Upper lobe of left lung (tissue), 6 donors: ENCODE measurements at regions not wholly inside any gene's neighbourhood (a gene's known extent, or its start where the extent isn't known, plus 50 kb on each side); places are given as distances from the start of the nearest gene placed in this dataset.
A peak's percentile ranks its signal among the peaks of the same experiment; 100 is the strongest.

ENCODE experiments used
- ATAC-seq, 2 donors: fragments of 200-7000 bp; cut with Tn5 transposase; one replicate each; pipeline ENCODE4 v1.9.1; 2022; ENCODE audit warnings: mild to moderate bottlenecking in 2 of 2, moderate library complexity in 2 of 2; ENCODE audit not compliant: low FRiP score in 2 of 2
- DNase-seq, 2 donors: peaks; one replicate each; pipeline ENCODE4 v3.0.0-alpha.2; 2019 to 2020
- H3K27ac ChIP-seq, 4 donors: fragments of 200-600 bp; sonication (generic); one replicate each; pipeline ENCODE4 v1.5.1; 2016 to 2019
- H3K27me3 ChIP-seq, 4 donors: fragments of 200-600 bp; sonication (generic); one replicate each; pipeline ENCODE4 v1.5.1; 2017 to 2019
- H3K36me3 ChIP-seq, 4 donors: fragments of 200-600 bp; sonication (generic); one replicate each; pipeline ENCODE4 v1.5.1; 2016 to 2019
- H3K4me1 ChIP-seq, 4 donors: fragments of 200-600 bp; sonication (generic); one replicate each; pipeline ENCODE4 v1.5.1; 2018 to 2019
- H3K4me3 ChIP-seq, 4 donors: fragments of 200-600 bp; sonication (generic); one replicate each; pipeline ENCODE4 v1.5.1; 2017 to 2019; ENCODE audit warnings: mild to moderate bottlenecking in 2 of 4, moderate library complexity in 1 of 4
- H3K9me3 ChIP-seq, 4 donors: fragments of 200-600 bp; sonication (generic); one replicate each; pipeline ENCODE4 v1.5.1; 2018 to 2019
- CTCF ChIP-seq, 6 experiments: fragments of 450-650 bp in 4 of 6; fragments of 200-600 bp in 2 of 6; sonication (generic) in 2 of 6; IDR thresholded peaks; one replicate each; pipeline ENCODE4 v1.5.1; 2016 to 2019; ENCODE audit warnings: antibody characterized with exemption in 6 of 6
- EP300 ChIP-seq, 4 donors: sonication (generic); formaldehyde crosslinking; IDR thresholded peaks; one replicate each; pipeline ENCODE4 v1.5.1; 2017; ENCODE audit warnings: antibody characterized with exemption in 4 of 4, control low read depth in 2 of 4
- POLR2A ChIP-seq, 4 donors: fragments of 450-650 bp; IDR thresholded peaks; one replicate each; pipeline ENCODE4 v1.5.1; 2016 to 2017; ENCODE audit warnings: antibody characterized with exemption in 4 of 4, mild to moderate bottlenecking in 2 of 4
- POLR2AphosphoS5 ChIP-seq, 2 donors: sonication (generic); formaldehyde crosslinking; IDR thresholded peaks; one replicate each; pipeline ENCODE4 v1.5.1; 2017; ENCODE audit warnings: antibody characterized with exemption in 2 of 2
- WGBS, 2 donors: methylation state at CpG; one replicate each; pipeline ENCODE4 v1.1.5; 2017 to 2018; 5-methylcytosine and 5-hydroxymethylcytosine counted together
- donor health status: DM: no; HTN: no; CAD: no; lungs with moderate emphysema.
- donor health status: DM: no; HTN: yes; CAD: no; lungs with severe emphysema.

- H3K27me3 ChIP-seq = no peaks in the 10 kb centered on the region
- ATAC-seq (no peak), DNase-seq (no peak)
- H3K4me3 ChIP-seq = no peak overlapping the region
- H3K36me3 ChIP-seq = no peaks in the 10 kb centered on the region
- TF ChIP-seq POLR2A (IDR thresholded peaks at IDR 0.05) = no peak
- no peak for TF ChIP-seq POLR2AphosphoS5 (IDR thresholded peaks at IDR 0.05)
- TF ChIP-seq CTCF (IDR thresholded peaks at IDR 0.05) = no peak
- TF ChIP-seq EP300 (IDR thresholded peaks at IDR 0.05) = no peak
- WGBS, 2 donors = 90% methylated on average over 4 of the region's 4 CpGs
- H3K27ac ChIP-seq = no peak overlapping the region
- H3K9me3 ChIP-seq = no peaks in the 10 kb centered on the region
- H3K4me1 ChIP-seq = peaks cover 0 to 8% (median 3%) of the 10 kb centered on the region in 4 donors
Observed at GRCh38 chr15:96176831-96177230, 153.7 kb upstream of the NR2F2 start.

- H3K36me3 ChIP-seq = no peaks in the 10 kb centered on the region
- DNase-seq = no peak
- TF ChIP-seq EP300 (IDR thresholded peaks at IDR 0.05) = no peak
- no peak for TF ChIP-seq POLR2AphosphoS5 (IDR thresholded peaks at IDR 0.05)
- TF ChIP-seq POLR2A (IDR thresholded peaks at IDR 0.05) = no peak
- no peak for TF ChIP-seq CTCF (IDR thresholded peaks at IDR 0.05)
- no peak for ATAC-seq
- no peak overlapping the region for H3K4me3 ChIP-seq
- no peaks in the 10 kb centered on the region for H3K27me3 ChIP-seq
- 90 to 97% methylated on average over 1 of the region's 1 CpG for WGBS, 2 donors
- no peaks in the 10 kb centered on the region for H3K9me3 ChIP-seq
- peaks cover 0 to 7% (median 3%) of the 10 kb centered on the region in 4 donors for H3K4me1 ChIP-seq
- no peak overlapping the region for H3K27ac ChIP-seq
Observed at GRCh38 chr15:96177279-96177678, 153.2 kb upstream of the NR2F2 start.

GRCh38 chr15:96180087-96180748 is 150.3 kb upstream of the NR2F2 start:
- Histone ChIP-seq H3K4me1 (peaks cover 0 to 7% (median 3%) of the 10 kb centered on the region in 4 donors), H3K27me3 (no peaks in the 10 kb centered on the region), H3K27ac (no peak overlapping the region), H3K4me3 (no peak overlapping the region), H3K36me3 (no peaks in the 10 kb centered on the region), H3K9me3 (no peaks in the 10 kb centered on the region)
- TF ChIP-seq POLR2A (IDR thresholded peaks at IDR 0.05) (no peak), EP300 (IDR thresholded peaks at IDR 0.05) (no peak), CTCF (IDR thresholded peaks at IDR 0.05) (no peak), POLR2AphosphoS5 (IDR thresholded peaks at IDR 0.05) (no peak)
- no peak for ATAC-seq
- no peak for DNase-seq
- WGBS, 2 donors = 60 to 63% methylated on average over 11 of the region's 11 CpGs

- TF ChIP-seq EP300 (IDR thresholded peaks at IDR 0.05) (no peak), CTCF (IDR thresholded peaks at IDR 0.05) (no peak), POLR2A (IDR thresholded peaks at IDR 0.05) (no peak), POLR2AphosphoS5 (IDR thresholded peaks at IDR 0.05) (no peak)
- DNase-seq (no peak), ATAC-seq (no peak)
- H3K27ac ChIP-seq = peak overlapping the region in 3 of 4 donors; percentile 28 to 37 (median 36)
- peaks cover 0 to 7% (median 3%) of the 10 kb centered on the region in 4 donors for H3K4me1 ChIP-seq
- no peak overlapping the region for H3K4me3 ChIP-seq
- no peaks in the 10 kb centered on the region for H3K27me3 ChIP-seq
- no peaks in the 10 kb centered on the region for H3K36me3 ChIP-seq
- H3K9me3 ChIP-seq = no peaks in the 10 kb centered on the region
Observed at GRCh38 chr15:96181217-96181616, 149.3 kb upstream of the NR2F2 start.

GRCh38 chr15:96181873-96182301 is 148.6 kb upstream of the NR2F2 start:
- peak in 1 of 2 donors; percentile 88 for ATAC-seq

More at GRCh38 chr15:96181873-96182301, 148.6 kb upstream of the NR2F2 start:
- Histone ChIP-seq H3K27me3 (no peaks in the 10 kb centered on the region), H3K4me1 (peaks cover 0 to 7% (median 3%) of the 10 kb centered on the region in 4 donors), H3K4me3 (no peak overlapping the region), H3K27ac (peak overlapping the region in 3 of 4 donors; percentile 28 to 37 (median 36)), H3K36me3 (no peaks in the 10 kb centered on the region), H3K9me3 (no peaks in the 10 kb centered on the region)
- TF ChIP-seq CTCF (IDR thresholded peaks at IDR 0.05) = no peak
- no peak for TF ChIP-seq POLR2A (IDR thresholded peaks at IDR 0.05)
- no peak for TF ChIP-seq POLR2AphosphoS5 (IDR thresholded peaks at IDR 0.05)
- no peak for TF ChIP-seq EP300 (IDR thresholded peaks at IDR 0.05)
- 63 to 72% methylated on average over 8 of the region's 8 CpGs for WGBS, 2 donors
- peak in 1 of 2 donors; percentile 35 for DNase-seq
